HG03342 (cell line): ENCODE measurements at regions not wholly inside any gene's neighbourhood (a gene's known extent, or its start where the extent isn't known, plus 50 kb on each side); places are given as distances from the start of the nearest gene placed in this dataset.
"Not testable (repeated sequence)": the region's sequence is repeated elsewhere in the genome, so short reads cannot be mapped to it uniquely, and the experiment has no call there.

Experiments
- ATAC-seq: cut with Tn5 transposase; IDR thresholded peaks from one replicate; pipeline ENCODE4 v1.9.1; 2021; ENCODE audit warnings: mild to moderate bottlenecking, moderate library complexity; ENCODE audit not compliant: unreplicated experiment

DNA sequence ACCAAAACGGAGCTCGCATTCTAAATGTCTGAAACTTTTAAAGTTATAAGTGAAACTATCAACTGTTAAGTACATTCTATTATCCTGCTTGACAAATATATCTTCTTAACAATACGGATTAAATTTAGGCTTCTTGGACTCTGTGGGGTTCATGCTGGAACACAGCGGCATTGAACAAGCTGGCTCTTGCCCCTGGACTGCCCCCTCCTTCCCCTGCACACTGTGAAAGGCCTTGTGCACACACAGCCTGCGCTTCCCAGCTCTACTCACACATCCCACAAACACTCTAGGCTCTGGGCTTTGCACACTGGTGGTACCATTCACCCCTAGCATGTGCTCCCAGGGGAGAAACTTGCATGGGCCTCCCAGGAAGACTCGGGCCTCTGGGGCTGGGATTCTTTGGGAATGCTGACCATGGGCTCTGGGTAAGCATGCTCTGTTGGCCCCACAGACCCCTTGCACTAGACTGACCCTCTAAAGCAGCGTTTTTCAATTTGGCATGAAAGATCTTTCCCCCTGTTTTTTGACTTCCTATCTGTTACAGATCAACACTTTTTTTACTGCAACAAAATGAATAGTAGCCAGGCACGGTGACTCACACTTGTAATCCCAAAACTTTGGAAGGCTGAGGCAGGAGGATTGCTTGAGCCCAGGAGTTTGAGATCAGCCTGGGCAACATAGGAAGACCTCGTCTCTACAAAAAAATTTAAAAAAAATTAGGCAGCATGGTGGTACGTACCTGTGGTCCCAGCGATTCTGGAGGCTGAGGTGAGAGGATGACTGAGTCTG, 96.2 kb upstream of the CPM start:
- ATAC-seq, result no peak

DNA sequence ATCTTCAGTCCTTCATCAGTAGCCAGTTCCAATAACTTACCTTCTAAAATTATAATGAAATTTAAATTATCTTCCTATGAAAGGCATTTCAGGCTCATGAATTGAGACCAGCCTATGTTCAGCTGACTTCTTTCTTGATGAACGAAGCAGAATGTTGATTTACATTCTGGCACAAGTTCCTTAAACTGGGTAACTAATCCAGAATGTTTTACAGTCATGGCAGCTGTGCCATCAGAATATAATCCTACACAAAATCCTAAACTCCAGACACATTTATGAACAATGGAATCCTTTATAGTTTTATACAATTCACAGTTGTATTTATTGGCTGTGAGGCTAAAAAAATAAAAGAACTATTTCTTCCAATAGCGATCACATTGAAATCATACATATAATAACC, 97.3 kb upstream of the CPM start:
- ATAC-seq, result no peak

DNA sequence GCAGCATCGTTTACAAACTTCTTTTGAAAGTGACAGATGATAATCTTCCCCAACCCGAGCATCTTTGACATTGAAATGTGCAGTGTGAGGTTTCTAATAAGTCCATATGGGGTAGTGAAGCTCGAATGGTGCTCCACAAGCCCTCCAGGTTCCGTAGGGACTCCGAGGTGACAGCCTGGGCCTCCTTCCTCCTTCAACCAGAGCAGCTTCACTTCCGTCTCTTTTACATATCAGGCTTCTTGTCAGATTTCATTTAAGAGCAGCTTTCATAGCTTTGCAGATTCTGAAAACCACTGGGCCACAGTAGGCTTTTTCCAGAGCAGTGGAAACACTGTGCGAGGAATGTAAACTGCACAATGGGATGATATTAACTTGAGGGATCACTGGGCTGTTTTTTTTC, 103.6 kb upstream of the CPM start:
- no peak for ATAC-seq

DNA sequence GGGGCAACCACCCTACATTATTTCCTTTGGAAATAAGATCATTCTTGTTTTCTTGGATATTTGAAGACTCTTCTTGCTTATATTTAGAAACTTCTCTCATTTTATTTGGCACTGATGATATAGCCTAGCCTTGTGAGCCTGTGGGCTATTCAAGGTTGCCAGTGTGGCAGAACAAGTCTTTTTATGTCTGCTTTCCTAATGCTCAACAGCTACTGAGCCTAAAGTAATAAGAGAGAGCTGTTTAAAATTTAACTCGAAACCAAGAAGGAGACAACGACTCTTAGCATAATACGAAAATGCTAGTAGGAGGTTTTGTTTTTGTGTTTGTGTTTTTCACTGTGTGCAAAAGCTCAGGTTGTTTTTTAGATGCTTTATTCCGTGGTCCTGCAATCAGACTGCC, 104.0 kb upstream of the CPM start:
- ATAC-seq, result no peak

DNA sequence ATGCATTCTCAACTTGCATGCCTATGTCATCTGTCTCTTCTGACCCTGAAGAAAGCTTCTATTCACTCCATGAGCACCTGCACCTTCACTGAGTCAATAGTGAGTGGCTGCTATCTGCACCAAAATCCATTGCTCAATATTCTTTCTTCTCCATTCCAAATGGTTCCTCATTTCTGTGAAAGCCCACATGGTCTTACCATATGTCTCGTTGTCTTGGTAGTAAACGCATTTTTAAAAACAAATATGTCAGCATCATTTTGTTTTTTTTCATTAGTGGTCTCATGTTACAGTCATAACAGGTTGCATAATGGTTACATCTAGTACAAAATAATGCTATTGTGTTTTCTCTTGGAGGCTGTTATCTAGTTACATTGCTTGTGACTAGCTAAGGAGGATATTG, 106.9 kb upstream of the CPM start:
- ATAC-seq, result no peak

DNA sequence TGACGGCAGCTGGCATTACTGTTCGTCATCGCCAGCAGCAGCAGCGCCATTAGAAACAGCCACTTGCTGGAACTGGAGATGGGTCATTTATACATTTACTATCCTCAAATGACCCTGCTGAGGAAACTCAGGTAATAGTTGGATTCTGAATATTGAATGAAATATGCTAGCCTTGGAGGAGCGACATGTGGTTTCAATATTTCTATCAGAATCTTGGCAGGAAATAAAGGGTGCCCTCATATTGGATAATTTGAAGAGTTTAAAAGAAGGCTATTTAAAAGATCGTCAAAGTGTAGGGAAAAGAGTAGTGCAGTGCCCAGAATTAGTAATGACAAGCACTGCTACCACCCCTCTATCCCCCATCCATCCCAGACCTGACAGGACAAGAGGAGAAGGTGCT, 109.6 kb upstream of the CPM start:
- no peak for ATAC-seq

DNA sequence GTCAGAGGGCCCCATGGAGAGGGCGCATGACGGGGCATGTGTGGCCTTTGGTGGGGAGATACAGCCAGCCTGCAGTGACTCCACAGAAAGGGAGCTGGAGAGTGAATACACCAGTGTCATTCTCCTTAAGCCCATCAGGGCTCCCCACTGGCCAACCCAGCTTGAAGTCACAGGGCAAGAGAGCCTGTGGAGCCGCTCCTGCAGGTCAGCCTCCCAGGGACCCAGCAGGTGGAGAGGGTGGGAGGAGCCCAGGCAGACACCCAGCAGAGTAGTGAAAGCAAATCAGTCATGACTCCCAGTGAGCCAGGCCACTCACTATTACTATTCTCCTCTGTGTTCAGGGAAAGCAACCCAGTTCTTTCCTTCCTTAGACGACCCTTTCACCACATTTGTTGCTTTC, 110.0 kb upstream of the CPM start:
- ATAC-seq, result no peak

DNA sequence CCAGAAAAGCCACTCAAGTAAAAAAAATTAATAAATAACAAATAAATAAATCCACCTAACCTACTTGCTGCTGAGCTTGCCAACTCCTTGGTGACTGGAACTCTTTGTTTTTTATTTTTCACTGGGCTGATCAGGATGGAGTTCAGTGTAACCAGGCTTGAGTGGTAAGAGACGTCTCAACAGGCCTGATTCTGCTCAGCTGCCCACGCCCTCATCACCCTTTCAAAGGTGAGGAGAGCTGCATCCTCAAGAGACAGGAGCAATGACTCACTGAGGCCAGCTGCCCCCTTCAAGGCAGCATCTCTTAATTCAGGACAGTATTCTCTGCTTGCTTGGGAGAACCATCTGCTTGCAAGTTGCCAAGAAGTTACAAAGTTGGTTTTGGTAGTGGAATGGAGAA, 111.9 kb upstream of the CPM start:
- no peak for ATAC-seq

DNA sequence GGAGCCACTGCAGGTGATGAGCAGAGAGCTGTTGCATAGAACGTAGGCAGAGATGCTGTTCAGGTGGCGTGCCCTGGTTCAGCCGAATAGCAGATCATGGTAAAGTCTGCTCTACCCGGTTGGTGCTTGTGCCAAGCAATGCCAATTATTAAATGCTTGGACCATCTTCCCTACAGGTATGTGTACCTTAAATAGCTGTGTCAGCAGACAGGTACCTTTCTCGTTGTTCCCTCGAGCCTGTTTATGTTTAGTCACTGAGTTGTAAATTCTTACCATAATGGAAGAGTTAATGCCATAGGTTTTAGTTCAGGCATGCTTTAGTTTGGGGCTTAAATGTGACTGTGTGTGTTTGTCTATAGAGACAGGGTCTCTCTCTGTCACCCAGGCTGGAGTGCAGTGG, 112.5 kb upstream of the CPM start:
- no peak for ATAC-seq

DNA sequence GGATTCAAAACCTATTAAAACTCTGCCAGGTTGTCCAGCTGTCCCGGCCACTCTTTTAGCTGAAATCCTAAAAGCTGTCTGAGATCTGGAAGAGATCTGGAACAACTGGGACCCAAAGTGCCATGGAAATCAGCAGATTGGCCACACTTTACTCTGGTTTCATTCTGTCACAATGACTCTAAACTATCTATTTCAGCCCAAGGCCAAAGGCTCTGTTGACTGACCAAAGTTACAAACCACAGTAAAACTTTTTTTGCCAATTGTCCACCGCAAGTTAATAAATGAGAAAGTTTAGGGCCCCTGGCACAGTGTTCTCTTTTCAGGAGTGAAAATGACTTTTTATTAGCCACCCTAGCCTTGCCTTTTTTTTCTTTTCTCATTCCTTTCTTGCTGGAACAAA, 113.4 kb upstream of the CPM start:
- no peak for ATAC-seq

DNA sequence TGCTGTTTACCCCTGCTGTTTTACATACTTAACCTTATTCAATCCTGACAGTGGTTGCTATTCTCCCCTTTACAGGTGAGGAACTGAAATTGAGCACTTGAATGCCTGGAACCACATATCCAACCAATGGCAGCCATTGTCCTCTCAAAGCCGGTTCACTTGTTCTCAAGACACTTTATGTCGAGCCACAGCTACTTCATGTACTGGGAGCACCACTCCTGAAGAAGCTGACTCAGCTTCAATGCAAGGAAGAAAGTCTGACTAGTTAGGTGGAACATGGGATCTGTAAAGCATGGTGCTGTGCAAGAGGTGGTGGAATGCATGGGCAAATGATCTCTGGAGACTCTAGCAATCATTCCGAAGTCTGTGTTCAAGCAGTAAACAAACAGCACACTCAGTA, 113.9 kb upstream of the CPM start:
- no peak for ATAC-seq

DNA sequence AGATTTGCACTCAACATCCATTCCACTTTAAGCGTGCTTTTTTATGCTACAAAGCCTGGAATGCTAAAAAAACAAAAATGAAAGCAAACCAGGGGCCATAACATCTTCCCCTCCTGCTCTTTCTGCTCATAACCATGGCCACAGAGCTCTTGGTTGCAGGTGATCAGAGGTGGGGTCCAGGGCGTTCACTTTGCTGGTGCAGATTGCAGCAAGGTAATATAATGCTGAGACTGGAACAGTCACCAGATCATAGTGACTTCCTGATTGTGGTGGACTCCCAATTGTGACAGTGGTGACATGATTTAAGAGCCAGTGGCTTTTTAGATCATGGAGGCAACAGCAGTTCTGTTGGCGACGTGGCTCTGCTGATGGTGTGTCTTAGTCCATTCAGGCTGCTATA, 115.0 kb upstream of the CPM start:
- no peak for ATAC-seq

DNA sequence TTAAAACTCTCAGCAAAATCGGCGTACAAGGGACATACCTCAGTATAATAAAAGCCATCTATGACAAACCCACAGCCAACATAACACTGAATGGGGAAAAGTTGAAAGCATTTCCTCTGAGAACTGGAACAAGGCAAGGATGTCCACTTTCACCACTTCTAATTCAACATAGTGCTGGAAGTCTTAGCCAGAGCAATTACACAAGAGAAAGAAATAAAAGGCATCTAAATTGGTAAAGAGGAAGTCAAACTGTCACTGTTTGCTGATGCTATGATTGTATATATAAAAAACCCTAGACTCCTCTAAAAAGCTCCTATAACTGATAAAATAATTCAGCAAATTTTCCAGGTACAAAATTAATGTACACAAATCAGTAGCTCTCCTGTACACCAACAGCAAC, 116.9 kb upstream of the CPM start:
- ATAC-seq, result not testable (repeated sequence)

DNA sequence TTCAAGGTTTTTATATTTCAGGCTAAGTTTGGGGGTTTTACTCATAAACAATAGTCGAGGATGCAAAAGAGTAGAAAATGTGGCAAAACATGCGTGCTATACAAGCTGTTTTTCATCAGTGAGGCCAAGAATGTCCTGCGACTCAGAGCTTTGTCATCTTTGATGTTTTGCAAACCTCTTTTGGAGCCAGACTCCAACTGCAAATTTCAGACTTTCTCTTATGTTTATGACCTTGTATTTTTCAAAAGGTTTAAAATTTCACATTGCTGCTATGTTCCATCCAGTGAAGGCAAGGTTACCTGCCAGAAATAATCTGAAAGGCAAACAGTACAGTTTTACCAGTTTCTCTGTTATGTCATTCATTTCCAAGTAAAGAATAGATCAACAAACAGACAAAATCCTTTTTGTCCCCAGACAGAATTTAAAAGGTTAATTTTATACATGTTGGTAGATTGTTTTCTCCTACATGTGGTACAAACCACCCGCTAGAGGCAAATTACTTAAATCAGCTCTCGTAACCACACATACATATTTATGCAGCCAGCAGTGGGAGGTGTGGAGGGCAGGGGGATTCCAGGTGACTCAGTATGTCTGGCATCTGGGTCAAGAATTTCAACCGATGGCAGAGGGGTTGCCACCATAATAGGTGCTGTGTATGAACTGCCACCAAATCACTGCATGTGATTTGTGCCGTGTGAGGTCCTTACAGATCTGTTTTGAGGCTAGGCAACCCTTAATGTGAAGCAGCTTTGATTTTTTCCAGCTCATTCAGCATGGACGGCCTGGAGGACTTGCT, 119.8 kb upstream of the CPM start:
- no peak for ATAC-seq

DNA sequence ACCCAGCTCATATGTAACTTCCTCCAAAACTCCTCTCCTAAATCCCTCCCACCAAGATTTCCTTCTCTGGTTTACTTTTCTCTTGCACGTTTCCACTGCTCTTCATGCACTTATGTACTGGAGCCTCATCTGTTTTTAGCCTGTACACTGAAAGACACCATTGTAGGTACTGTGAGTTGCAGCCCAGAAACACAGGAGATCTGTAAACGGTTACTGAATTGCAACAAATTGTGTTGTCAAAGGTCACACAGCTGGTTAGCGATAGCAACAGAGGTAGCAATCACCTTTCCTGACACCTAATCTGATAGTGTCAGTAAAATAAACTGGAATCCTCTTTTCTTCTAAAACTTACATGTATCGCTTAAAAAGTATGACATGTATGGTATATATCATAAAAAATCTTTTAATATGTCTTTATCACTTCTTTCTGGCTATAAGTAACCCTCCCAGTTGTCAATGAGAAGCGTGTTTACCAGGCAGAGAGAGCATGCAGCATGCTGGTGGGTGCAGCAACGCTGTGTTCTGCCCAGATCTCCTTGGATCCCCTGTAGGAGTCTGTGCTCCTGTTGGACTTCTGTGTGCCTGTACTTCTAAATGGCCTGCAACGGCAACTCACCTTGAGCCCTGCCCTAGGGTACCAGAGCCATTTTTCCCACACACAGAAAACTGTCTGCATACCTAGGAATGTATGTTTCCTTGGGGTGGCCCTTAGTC, 121.5 kb upstream of the CPM start:
- no peak for ATAC-seq

DNA sequence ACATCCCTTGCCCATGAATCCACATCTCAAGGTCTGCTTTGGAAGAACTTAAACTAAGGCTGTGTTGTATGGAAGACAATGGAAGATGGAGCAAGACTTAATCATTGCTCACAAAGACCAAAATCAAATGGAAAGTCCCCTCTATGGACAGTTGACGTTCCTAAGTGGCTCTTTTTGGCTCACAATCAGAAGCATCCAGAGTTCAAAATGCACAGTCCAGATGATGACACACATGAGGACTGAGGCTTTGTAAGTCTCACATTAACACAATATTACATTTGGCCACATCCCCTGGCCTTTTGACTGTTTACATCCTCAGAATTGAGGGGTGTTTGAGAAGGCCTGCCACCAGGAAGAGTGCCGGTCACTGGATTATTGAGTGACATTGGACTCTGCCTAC, 122.3 kb upstream of the CPM start:
- ATAC-seq, result no peak

DNA sequence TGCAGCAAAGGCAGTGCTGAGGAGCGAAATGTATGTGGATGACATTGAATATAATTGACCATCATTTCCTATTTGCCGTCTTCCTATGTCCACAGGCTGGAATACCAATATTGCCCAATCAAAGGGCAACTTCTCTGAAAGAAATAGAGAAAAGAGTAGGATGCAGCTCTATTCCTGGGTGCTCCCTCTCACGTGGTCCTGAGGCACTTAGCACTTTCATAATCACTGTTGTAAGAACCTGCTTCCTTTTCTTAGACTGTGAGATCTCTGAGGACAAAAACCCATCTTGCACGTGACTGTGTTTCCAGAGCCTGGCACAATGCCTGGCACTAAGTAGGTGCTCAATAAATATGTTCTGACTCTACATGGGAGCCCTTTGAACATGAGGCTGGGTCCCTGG, 122.7 kb upstream of the CPM start:
- no peak for ATAC-seq

DNA sequence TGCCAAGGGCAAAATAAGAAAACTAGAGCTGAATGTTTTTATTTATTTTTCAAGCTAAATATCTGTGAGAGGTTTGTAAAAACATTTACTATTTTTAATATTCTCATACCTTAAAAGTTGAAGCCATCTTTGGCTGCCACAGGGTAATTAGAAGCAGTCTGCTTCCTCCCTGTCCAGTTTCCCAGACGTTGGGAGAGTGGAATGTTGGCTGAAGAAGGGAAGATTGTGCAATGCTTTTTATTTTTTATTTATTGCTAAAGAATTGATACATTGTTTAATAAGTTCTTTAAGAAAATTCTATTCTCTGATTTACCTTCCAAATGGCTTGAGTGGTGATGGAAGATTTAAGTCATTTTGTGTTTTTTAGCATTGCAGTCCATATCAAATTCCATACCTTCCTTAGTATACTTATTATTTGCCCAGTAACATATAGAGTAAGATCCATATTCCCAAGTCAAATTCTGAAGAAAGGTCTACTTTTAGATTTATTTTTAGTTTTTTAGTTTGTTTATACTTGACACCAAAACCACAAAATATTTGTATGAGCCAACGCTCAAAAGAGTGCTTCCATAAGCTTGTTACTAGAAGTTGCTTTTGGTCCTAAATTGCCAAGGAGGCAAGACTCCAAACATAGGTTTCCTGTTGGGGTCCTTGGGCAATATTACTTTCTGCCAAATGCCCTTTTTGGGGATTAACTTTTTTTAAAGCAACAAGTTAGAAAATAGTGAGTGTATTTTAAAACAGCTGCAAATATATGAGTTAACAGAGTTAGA, 124.0 kb upstream of the CPM start:
- ATAC-seq, result no peak

DNA sequence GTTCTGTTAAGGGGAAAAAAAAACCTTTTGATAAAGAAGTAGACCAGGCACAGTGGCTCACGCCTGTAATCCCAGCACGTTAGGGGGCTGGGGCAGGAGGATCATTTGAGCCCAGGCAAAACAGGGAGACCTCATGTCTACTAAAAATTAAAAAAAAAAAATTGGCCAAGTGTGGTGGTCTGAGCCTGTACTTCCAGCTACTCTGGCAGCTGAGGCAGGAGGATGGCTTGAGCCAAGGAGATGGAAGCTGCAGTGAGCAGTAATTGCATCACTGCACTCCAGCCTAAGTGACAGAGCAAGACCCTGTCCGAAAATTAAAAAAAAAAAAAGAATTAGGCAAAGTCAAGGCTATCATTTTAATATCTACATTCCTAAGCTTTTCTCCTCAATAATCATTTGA, 124.8 kb upstream of the CPM start:
- no peak for ATAC-seq

DNA sequence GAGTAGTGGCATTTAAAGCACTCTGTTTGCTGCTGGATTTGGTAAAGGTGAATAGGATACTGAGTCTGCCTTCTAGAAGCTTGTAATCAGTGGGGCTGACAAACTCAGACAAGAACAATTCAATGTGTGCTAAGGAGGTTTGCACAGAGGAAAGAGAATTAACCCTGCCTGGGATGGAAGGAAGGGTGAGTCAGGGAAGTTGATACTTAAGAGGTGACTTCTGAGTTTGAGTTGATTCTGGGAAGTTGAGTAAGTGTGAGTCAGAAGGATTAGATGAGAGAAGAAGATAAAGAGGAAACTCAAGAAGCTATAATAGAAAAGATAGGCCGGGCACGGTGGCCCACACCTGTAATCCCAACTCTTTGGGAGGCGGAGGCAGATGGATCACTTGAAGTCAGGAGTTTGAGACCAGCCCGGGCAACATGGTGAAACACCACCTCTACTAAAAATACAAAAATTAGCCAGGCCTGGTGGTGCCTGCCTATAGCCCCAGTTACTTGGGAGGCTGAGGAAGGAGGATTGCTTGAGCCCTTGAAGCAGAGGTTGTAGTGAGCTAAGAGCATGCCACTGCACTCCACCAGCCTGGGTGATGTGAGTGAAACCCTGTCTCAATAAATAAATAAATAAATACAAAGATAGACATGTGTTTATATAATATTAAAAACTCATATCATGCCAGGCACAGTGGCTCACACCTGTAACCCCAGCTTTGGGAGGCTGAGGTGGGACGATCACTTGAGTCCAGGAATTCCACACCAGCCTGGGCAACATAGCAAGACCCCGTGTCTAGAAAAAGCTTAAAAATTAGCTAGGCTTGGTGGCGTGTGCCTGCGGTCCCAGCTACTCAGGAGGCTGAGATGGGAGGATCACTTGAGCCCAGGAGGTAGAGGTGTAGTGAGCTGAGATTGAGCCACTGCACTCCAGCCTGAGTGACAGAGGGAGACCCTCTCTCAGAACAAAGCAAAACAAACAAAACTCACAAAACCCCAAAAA, 126.8 kb upstream of the CPM start:
- no peak for ATAC-seq
